OCI-M1 (cell line): ENCODE measurements at regions not wholly inside any gene's neighbourhood (a gene's known extent, or its start where the extent isn't known, plus 50 kb on each side); places are given as distances from the start of the nearest gene placed in this dataset.
A peak's percentile ranks its signal among the peaks of the same experiment; 100 is the strongest.
"Not testable (repeated sequence)": the region's sequence is repeated elsewhere in the genome, so short reads cannot be mapped to it uniquely, and the experiment has no call there.

Source experiments
- DNase-seq: peaks from one replicate; lab custom pipeline; 2025; lab: John Stamatoyannopoulos, UW

DNA sequence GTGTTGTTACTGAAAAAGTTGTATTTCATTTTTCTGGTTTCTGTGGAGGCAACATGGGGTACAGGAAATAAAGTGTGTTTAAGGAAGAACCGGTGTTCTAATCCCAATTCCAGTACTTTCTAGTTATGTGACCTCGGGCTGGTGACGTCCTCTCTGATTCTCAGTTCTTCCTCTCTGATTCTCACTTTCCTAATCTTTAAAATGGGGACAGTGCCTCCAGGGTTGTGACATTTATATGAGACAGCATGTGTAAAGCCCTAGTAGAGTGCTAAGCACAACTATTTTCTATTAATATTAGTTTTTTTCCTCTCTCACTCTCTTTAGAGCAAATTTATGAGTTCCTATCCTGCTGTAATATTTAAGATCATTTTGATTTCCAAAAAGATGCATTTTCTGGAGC lies 50.9 kb upstream of the PTPDC1 start:
- DNase-seq, result no peak

DNA sequence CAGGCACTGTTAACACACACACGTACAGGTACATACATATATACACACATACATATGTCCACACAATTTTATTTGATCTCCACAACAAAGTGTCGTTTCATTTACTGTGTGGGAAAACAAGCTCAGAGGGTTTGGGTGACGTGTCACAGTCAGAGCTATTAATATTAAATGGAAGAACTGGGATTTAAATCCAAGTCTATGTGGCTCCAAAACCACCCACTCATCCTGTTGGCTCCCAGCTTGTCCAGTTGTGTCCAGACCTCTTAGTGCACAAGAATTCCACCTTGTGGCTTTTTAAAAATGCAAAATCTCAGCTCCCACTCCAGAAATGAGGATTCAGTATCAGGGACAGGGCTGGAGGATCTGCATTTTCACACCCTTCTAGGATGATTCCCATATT lies 52.3 kb upstream of the PTPDC1 start:
- no peak for DNase-seq

DNA sequence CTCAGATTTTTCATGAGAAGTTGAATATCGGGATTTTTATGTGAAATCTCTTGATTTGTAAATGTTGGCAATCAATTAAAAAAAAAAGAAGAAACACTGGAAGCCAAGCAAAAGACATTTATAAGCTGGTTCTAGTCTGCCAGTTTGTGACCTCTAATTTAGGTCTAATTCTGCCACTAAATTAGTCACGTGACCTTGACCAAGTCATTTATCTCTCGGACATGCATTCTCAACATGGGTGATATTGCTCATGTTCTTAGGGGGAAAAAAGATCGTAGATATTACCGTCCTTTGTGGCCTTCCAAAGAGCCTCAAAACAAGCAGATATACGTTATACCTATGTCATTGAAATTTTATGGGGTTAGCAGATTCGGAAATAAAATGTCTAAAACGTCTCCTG lies 52.9 kb upstream of the PTPDC1 start:
- no peak for DNase-seq

DNA sequence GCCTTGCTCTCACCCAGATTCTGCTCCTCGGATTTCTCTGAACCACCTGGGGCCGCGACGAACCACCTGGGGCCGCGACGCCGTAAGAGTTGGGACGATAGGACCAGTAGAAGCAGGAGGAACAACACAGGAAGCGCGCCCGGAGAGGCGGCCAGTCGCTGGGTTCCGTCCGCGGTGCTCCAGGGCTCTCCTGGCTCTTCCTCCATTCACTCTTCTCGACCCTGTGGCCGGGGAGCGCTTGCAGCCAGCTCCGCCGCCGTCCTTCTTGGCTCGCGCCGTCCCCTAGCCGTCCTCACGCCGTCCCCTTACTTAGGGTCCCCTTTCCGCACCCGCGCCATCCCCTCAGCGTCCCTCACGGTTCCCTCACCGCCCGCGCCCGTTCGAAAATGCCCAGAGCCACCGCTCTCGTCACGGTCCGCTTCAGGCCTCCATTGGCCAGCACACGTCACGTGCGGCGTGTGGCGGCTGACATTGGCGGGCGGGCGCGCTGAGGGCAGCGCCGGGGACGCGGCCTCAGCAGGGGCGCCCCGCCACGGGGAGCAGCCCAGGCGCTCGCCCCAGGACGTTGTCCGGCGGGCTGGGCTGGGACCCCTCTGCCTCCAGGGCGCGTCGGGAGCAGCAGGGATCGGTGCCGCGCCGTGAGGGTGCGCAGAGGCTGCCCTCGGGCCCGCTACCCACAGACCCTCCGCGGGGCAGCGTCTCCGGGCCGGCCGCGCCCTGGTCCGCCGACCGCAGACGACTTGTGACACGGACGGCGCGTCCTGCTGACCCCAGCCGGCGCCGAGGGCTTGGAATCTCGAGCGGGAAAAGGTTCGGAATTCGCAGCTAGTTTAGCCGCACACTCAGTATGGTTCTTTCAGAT lies 53.7 kb upstream of the PTPDC1 start:
- DNase-seq, result peak; percentile 89

DNA sequence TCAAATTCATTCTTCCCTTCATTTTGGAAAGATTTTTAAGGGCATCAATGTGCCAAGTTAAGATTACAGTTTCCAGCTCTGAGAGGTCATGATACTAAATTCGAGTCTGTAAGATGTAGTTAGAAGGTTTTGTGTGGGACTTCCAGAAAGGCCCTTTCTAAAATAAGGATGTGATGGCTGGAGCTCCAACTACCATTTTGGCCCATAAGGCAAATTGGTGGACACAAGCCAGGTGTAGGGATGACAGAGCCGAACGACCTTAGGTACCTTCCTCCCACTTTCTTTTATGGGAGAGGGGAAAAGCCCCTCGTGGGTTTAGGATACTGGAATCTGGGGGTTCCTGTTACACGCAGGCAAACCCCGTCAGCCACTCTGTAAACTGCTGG lies 54.3 kb upstream of the PTPDC1 start:
- DNase-seq, result no peak

DNA sequence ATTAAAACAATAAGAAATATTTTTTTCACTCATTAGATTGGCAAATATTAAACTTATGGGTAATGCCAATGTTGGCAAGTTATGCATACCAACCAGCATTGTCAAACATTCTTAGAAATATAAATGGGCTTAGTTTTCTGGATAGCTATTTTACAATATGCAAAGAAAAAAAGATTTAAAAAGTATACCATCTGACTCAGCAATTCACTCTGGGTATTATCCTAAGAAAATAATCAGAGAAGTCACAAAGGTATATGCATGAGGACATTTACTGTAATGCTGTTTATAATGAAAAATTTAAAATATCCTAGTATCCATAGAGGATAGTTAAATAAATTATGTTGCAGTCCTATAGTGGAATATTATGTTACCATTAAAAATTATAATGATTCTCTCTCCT lies 57.4 kb upstream of the PTPDC1 start:
- DNase-seq, result no peak

DNA sequence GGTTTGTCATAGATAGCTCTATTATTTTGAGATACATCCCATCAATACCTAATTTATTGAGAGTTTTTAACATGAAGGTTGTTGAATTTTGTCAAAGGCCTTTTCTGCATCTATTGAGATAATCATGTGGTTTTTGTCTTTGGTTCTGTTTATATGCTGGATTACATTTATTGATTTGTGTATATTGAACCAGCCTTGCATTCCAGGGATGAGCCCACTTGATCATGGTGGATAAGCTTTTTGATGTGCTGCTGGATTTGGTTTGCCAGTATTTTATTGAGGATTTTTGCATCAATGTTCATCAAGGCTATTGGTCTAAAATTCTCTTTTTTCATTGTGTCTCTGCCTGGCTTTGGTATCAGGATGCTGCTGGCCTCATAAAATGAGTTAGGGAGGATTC lies 61.8 kb upstream of the PTPDC1 start:
- not testable (repeated sequence) for DNase-seq

DNA sequence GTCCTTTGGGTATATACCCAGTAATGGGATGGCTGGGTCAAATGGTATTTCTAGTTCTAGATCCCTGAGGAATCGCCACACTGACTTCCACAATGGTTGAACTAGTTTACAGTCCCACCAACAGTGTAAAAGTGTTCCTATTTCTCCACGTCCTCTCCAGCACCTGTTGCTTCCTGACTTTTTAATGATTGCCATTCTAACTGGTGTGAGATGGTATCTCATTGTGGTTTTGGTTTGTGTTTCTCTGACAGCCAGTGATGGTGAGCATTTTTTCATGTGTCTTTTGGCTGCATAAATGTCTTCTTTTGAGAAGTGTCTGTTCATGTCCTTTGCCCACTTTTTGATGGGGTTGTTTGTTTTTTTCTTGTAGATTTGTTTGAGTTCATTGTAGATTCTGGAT lies 63.4 kb upstream of the PTPDC1 start:
- not testable (repeated sequence) for DNase-seq

DNA sequence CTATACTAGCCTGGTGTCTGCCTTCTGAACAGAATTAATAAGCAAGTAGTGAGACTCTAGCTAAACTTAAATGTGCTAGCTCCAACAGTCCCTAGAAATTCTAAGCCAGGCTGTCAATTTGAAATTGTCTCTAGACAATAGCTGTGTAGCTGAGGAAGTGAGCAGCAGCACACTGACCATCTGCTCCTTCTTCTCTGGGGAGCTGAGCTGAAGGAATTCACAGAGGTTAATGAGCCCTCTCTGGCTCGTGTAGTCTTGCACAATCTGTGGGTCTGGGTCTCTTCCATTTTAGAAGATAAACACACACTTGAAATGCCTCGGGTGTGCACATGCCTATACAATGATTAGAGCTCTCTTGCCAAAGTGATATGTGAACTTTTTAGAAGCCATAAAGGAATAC lies 63.5 kb upstream of the BARX1 start:
- DNase-seq, result peak; percentile 6

DNA sequence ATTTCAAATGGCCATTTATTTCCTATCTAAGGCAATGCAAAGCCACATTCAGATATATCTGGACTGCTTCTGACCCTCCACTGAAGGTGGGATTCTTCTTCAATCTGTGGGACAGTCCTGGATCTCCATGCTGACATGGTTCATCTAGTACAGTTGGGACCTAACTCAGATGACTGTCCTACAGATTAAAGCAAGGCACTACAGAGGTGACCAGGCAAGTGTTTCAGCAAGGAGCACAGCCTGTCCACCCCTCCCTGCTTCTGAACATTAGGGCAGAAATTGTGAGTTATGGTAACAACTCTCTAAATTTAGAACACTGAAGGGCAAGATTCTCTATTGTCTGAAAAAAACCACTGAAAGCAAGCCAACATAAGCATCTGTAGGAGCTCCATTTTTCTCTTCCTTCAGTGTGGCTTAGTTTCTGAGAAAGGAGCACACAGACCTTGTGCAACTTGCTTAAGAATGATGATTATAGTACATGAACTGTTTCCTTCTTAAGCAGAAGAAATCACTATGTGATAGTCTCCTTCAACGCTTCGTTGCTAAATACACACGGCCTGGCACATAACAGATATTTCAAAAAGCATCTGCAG lies 62.9 kb upstream of the BARX1 start:
- no peak for DNase-seq

DNA sequence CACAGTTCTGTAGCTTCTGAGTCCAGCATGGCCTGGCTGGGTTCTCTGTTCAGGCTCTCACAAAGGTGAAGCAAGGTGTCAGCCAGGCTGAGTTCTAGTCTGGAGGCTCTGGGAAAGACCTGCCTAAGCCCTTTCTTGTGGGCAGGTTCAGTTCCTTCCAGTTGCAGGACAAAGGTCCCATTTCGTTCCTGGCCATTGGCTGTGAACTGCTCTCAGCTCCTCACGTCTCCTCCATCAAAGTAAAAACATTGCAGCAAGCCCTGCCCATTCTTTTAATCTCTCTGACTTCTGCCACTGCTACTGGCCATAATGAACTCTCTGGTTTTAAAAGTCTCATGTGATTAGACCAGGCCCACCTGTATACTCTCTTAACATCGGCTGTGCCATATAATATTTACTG lies 61.6 kb upstream of the BARX1 start:
- no peak for DNase-seq

DNA sequence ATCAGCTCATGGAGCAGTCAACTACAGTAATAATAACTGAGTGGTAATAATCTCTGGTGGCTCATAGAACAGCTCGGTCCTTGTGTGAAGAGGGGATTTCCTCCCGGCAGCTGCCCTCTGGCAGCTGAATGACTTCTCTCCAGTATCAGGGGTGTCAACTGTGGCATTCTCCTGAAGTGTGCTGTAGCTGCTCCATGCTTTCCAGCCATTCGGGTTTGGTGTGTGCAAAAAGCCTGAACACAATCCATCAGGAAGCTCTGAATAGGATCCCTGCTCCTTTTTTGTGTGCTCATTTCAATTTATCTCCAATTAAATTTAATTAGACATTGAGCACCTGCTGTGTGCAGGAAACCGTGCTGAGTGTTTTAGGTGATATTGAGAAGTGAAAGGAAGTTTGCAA lies 59.8 kb upstream of the BARX1 start:
- no peak for DNase-seq

DNA sequence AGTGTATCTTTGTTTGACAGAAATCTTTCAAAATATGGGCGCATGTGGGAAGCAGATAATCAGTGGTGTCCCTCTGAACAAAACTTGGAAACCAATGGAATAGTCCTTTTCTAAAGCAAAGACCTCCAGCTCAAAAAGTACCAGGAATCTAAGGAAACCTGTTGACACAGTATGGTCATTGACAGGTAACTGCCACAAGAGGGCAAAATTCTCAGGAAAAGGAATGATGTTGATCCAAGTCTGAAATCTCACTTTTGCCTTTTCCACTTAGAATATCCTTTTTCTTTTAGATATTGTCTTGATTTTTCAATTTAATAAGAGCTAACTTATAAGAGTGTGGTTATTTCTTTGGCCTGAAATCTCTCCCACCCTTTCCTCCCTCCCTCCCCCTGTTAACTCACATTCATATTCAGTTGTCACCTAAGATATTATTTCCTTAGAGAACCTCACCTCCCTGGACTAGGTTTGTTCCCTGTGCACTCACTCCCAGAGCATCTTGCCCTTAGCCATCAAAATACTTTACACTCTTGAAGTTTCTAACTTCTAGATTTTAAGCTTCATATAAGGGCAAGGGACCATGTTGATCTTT lies 59.0 kb upstream of the BARX1 start:
- DNase-seq, result peak; percentile 44

DNA sequence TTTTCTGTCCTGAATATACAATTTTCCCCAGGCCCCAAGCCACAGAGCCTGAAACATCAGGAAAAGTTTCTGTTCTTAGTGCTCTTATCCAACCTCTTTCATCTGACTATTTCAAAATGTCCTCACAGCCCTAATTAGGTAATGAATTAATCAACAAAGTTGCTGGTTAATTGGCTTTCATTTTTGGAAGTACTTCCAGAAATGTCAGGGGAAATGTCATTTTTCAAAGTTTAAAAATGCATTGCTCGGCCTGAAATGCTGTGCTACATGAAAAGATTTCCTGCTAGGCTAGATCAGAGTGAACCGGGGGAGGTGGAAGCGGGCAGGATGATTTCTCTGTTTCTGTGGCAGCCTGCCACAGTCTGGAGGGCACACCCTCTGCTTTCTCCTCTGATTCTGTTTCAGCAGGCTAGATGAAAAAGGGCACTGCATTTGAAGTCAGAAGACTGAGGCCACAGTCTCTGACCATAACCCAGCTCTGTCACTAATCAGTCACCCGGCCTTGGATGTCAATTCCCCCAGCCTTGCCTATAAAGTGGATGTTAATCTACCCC lies 55.9 kb upstream of the BARX1 start:
- no peak for DNase-seq

DNA sequence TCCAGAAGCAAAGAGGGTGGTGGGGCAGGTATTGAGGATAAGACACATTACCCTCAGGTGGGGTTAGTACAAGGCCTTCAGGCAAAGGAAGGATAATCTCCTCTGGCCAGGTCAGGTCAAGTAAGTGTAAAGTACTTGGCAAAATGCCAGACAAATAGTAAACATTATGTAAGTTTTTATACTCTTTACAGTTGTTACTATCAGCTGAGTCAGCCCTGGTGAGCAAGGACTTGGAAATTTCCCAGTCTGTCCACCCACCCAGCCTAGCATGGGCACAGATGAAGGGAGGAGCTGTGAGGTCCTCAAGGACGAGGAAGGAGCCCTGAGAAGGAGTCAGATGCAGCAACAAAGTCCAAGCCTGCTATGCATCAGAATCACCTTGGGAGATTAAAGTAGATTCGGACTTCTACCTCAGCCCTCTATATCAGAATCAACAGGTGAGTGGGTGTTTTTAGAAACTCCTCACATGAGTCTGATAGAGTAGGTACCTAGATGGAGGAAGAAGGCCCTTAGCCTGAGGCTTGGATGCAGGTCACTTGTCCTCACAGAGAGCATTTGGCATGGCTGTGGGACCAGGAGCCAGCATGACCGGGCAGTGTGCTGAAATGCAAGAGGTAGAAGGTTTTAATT lies 50.2 kb upstream of the BARX1 start:
- DNase-seq, result no peak
